ENCODE measurements at regions not wholly inside any gene's neighbourhood (a gene's known extent, or its start where the extent isn't known, plus 50 kb on each side); places are given as distances from the start of the nearest gene placed in this dataset.

DNA sequence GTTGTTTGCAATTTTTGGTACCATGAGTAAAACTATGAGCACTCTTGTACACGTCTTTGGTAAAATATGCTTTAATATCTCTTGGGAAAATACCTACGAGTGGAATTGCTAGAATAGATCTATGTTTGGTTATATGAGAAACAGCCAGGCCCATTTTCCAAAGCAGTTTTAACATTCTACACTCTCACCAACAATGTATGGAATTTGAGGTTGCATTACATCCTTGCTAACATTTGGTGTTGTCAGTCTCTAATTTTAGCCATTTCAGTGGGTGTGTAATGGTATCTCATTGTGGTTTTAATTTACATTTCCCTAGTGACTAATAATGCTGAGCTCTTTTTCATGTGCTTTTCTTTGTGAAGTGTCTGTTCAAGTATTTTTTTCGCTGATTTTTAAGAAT lies 118.9 kb upstream of the TCF4 start:
- no peak for ATAC-seq
- ChIA-PET POLR2A (no interaction called here), CTCF (no interaction called here)
- no peak for TF ChIP-seq ZC3H11A (IDR thresholded peaks at IDR 0.05)
- no peak for TF ChIP-seq CBX2 (IDR thresholded peaks at IDR 0.05; ENCODE audit: borderline replicate concordance, low read depth)
- Histone ChIP-seq H3K4me3 (no peak overlapping the region), H3K4me2 (no peak overlapping the region), H3K27ac (no peak overlapping the region), H3K4me1 (no peaks in the 10 kb centered on the region), H3K9me3 (no peaks in the 10 kb centered on the region)
- 13% methylated on average over 3 of the region's 3 CpGs for WGBS (ENCODE audit: missing lambda C conversion rate)
- DNase-seq (ENCODE audit: low read depth in 1 of 2, low spot score in 1 of 2): no peak
- no peak for FAIRE-seq

DNA sequence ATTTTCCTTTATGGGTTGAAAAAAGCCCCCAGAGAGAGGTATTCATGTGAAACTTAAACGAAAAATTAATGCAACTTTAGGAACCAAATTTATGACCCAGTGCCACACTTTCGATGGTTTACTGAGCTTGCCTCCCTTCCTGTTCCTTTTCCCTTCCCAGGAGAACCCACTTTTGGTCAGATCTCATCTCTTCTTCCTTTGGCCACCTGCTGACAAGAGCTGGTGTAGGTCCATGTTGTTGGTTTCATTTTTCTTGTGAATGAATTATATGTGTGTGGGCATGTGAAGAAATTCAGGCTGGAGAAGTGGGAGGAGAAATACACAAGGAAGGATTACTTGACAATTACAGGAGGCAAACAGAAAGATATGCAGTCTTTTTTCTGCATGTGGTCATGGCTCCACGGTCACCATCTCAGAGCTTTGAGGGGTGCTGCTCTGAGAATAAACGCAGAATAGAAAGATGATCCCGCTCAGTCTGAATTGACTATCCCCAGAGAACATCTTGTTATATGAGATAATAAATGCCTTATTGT lies 111.3 kb upstream of the TCF4 start:
- CTCF ChIA-PET: no interaction called here

GRCh38 chr18:55696811-55697210 lies 108.8 kb upstream of the TCF4 start:
- ATAC-seq (no peak), DNase-seq (ENCODE audit: low read depth in 1 of 2, low spot score in 1 of 2) (no peak), FAIRE-seq (no peak)
- H3K4me3 ChIP-seq: no peak overlapping the region
- TF ChIP-seq HOXB13 (CRISPR knock-in tag; IDR thresholded peaks at IDR 0.05; ENCODE audit: low read depth): no peak
- TF ChIP-seq FOSL2 (IDR thresholded peaks at IDR 0.05): no peak
- no peak for TF ChIP-seq FOSL2 (CRISPR knock-in tag; IDR thresholded peaks at IDR 0.05)
- no peak overlapping the region for H3K4me2 ChIP-seq
- ChIA-PET CTCF (no interaction called here), POLR2A (no interaction called here)
- H3K27ac ChIP-seq: no peak overlapping the region
- WGBS (ENCODE audit: missing lambda C conversion rate): 24% methylated on average over 3 of the region's 3 CpGs
- H3K9me3 ChIP-seq: no peaks in the 10 kb centered on the region
- no peaks in the 10 kb centered on the region for H3K4me1 ChIP-seq

More for the DNA sequence above, 111.3 kb upstream of the TCF4 start:
- POLR2A ChIA-PET: no interaction called here
- 34% methylated on average over 5 of the region's 5 CpGs for WGBS (ENCODE audit: missing lambda C conversion rate)
- Histone ChIP-seq H3K4me2 (no peak overlapping the region), H3K4me3 (no peak overlapping the region), H3K27ac (no peak overlapping the region), H3K4me1 (no peaks in the 10 kb centered on the region), H3K9me3 (no peaks in the 10 kb centered on the region)
- ATAC-seq (no peak), FAIRE-seq (no peak), DNase-seq (ENCODE audit: low read depth in 1 of 2, low spot score in 1 of 2) (no peak)
- TF ChIP-seq ZNF302 (CRISPR knock-in tag; IDR thresholded peaks at IDR 0.05): no peak
- no peak for TF ChIP-seq CTCF (IDR thresholded peaks at IDR 0.05)
- no peak for TF ChIP-seq ZSCAN20 (CRISPR knock-in tag; IDR thresholded peaks at IDR 0.05)
- no peak for TF ChIP-seq MAFK (IDR thresholded peaks at IDR 0.05; ENCODE audit: partially characterized antibody)
- TF ChIP-seq FOSL2 (IDR thresholded peaks at IDR 0.05): no peak
- TF ChIP-seq FOSL2 (CRISPR knock-in tag; IDR thresholded peaks at IDR 0.05): no peak

- POLR2A ChIA-PET: no interaction called here
- TF ChIP-seq EHMT2 (IDR thresholded peaks at IDR 0.05; ENCODE audit: low read depth) (no peak), NR3C1 (IDR thresholded peaks at IDR 0.05) (no peak), KDM5A (IDR thresholded peaks at IDR 0.05) (no peak), REST (IDR thresholded peaks at IDR 0.05) (no peak), SMC3 (IDR thresholded peaks at IDR 0.05) (no peak), PBX3 (IDR thresholded peaks at IDR 0.05) (no peak), SREBF2 (IDR thresholded peaks at IDR 0.05) (no peak), CBX2 (IDR thresholded peaks at IDR 0.05; ENCODE audit: borderline replicate concordance, low read depth) (no peak), BHLHE40 (IDR thresholded peaks at IDR 0.05; ENCODE audit: low read depth, low read length) (no peak), E2F6 (IDR thresholded peaks at IDR 0.05; ENCODE audit: borderline replicate concordance, low read depth) (no peak), NFE2L2 (conservative IDR thresholded peaks at IDR 0.05; ENCODE audit: low read length) (no peak)
- TF ChIP-seq, protein P1, sequence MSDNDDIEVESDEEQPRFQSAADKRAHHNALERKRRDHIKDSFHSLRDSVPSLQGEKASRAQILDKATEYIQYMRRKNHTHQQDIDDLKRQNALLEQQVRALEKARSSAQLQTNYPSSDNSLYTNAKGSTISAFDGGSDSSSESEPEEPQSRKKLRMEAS (IDR thresholded peaks at IDR 0.05): no peak
- TF ChIP-seq, protein P2, sequence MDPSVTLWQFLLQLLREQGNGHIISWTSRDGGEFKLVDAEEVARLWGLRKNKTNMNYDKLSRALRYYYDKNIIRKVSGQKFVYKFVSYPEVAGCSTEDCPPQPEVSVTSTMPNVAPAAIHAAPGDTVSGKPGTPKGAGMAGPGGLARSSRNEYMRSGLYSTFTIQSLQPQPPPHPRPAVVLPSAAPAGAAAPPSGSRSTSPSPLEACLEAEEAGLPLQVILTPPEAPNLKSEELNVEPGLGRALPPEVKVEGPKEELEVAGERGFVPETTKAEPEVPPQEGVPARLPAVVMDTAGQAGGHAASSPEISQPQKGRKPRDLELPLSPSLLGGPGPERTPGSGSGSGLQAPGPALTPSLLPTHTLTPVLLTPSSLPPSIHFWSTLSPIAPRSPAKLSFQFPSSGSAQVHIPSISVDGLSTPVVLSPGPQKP (IDR thresholded peaks at IDR 0.05; ENCODE audit: low read depth, low read length): no peak
- TF ChIP-seq, protein P3, sequence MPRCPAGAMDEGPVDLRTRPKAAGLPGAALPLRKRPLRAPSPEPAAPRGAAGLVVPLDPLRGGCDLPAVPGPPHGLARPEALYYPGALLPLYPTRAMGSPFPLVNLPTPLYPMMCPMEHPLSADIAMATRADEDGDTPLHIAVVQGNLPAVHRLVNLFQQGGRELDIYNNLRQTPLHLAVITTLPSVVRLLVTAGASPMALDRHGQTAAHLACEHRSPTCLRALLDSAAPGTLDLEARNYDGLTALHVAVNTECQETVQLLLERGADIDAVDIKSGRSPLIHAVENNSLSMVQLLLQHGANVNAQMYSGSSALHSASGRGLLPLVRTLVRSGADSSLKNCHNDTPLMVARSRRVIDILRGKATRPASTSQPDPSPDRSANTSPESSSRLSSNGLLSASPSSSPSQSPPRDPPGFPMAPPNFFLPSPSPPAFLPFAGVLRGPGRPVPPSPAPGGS (IDR thresholded peaks at IDR 0.05): no peak
These were observed 107.1 kb upstream of the TCF4 start for GRCh38 chr18:55695091-55695490.

More at GRCh38 chr18:55695091-55695490, 107.1 kb upstream of the TCF4 start:
- ATAC-seq: no peak
- no peak for DNase-seq (ENCODE audit: low read depth in 1 of 2, low spot score in 1 of 2)
- Histone ChIP-seq H3K9me3 (no peaks in the 10 kb centered on the region), H3K4me2 (no peak overlapping the region), H3K4me1 (no peaks in the 10 kb centered on the region), H3K4me3 (no peak overlapping the region), H3K27ac (no peak overlapping the region)
- no peak for FAIRE-seq
- CTCF ChIA-PET: no interaction called here
